B cell (primary cell): ENCODE measurements at regions not wholly inside any gene's neighbourhood (a gene's known extent, or its start where the extent isn't known, plus 50 kb on each side); places are given as distances from the start of the nearest gene placed in this dataset.

Experiments
- EZH2 ChIP-seq: IDR thresholded peaks from 2 replicates; pipeline ENCODE4 v1.6.1; 2012; ENCODE audit warnings: borderline replicate concordance, low read depth, mild to moderate bottlenecking, moderate library complexity, low read length; ENCODE audit not compliant: insufficient read depth, poor library complexity, severe bottlenecking
- TF ChIP-seq, protein P1 (sequence below): fragments of 200-600 bp; IDR thresholded peaks from one replicate; pipeline ENCODE4 v1.8.0; 2022; ENCODE audit warnings: antibody characterized with exemption, mild to moderate bottlenecking

DNA sequence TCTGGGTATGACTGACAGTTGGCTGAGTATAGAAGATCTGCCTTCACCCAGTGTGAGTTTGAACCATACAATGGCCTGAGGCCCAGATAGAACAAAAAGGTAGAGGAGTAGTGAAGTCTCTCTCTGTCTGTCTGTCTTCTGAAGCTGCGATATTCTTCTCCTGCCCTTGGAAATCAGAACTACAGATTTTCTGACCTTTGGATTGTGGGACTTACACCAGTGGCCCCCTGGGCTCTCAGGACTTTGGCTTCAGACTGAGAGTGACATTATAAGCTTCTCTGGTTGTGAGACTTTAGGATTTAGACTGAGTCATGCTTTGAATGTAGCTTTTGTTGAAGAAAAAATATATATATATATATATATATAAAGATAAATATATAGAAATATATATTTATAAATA, 1235.0 kb upstream of the ADGRL4 start:
- TF ChIP-seq, protein P1, sequence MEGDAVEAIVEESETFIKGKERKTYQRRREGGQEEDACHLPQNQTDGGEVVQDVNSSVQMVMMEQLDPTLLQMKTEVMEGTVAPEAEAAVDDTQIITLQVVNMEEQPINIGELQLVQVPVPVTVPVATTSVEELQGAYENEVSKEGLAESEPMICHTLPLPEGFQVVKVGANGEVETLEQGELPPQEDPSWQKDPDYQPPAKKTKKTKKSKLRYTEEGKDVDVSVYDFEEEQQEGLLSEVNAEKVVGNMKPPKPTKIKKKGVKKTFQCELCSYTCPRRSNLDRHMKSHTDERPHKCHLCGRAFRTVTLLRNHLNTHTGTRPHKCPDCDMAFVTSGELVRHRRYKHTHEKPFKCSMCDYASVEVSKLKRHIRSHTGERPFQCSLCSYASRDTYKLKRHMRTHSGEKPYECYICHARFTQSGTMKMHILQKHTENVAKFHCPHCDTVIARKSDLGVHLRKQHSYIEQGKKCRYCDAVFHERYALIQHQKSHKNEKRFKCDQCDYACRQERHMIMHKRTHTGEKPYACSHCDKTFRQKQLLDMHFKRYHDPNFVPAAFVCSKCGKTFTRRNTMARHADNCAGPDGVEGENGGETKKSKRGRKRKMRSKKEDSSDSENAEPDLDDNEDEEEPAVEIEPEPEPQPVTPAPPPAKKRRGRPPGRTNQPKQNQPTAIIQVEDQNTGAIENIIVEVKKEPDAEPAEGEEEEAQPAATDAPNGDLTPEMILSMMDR: no peak
- no peak for TF ChIP-seq EZH2
